ENCODE measurements at regions not wholly inside any gene's neighbourhood (a gene's known extent, or its start where the extent isn't known, plus 50 kb on each side); places are given as distances from the start of the nearest gene placed in this dataset.

DNA sequence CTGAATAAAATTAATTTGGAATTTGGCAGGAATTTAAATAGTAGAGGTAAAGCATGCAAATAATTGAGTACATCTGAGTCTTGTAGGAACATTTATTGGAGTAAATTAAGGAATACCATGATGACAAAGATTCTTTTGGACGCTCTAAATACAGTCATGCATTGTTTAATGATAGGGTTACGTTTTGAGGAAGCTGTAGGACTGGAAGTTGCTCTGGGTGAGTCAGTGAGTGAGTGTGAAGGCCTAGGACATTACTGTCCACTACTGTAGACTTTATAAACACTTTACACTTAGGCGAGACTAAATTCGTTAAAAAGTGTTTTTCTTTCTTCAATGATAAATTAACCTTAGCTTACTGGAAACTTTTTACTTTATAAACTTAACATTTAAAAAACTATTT is 113.0 kb downstream of the FAM170A start:
- Histone ChIP-seq H3K36me3 (ENCODE audit: control insufficient read depth in 2 of 2, insufficient read depth in 1 of 2, low read length in 2 of 2) (no peaks in the 10 kb centered on the region), H3K4me3 (ENCODE audit: low read depth, low read length) (no peak overlapping the region), H3K4me1 (ENCODE audit: control insufficient read depth, insufficient read depth, low read length) (no peaks in the 10 kb centered on the region), H3K27ac (ENCODE audit: extremely low read depth, low read depth, low read length) (no peak overlapping the region), H3K9me3 (ENCODE audit: control insufficient read depth, insufficient read depth, low read depth, low read length) (no peaks in the 10 kb centered on the region)
- CTCF ChIA-PET, result no interaction called here
- POLR2A ChIA-PET, result no interaction called here
- TF ChIP-seq KLF1 (tag by site-specific recombination; IDR thresholded peaks at IDR 0.05) (no peak), REPIN1 (tag by site-specific recombination; IDR thresholded peaks at IDR 0.05; ENCODE audit: low read depth) (no peak), ZNF558 (tag by site-specific recombination; IDR thresholded peaks at IDR 0.05) (no peak), ZFP3 (tag by site-specific recombination; IDR thresholded peaks at IDR 0.05; ENCODE audit: low read depth) (no peak), KLF8 (tag by site-specific recombination; IDR thresholded peaks at IDR 0.05) (no peak), ZNF701 (tag by site-specific recombination; IDR thresholded peaks at IDR 0.05) (no peak), ZBTB20 (tag by site-specific recombination; IDR thresholded peaks at IDR 0.05) (no peak), ZNF658 (tag by site-specific recombination; IDR thresholded peaks at IDR 0.05) (no peak), ZNF146 (tag by site-specific recombination; IDR thresholded peaks at IDR 0.05) (no peak), SP3 (tag by site-specific recombination; IDR thresholded peaks at IDR 0.05) (no peak), GLIS1 (tag by site-specific recombination; IDR thresholded peaks at IDR 0.05) (no peak), SCRT2 (tag by site-specific recombination; IDR thresholded peaks at IDR 0.05) (no peak), PRDM1 (tag by site-specific recombination; IDR thresholded peaks at IDR 0.05) (no peak), ZSCAN30 (tag by site-specific recombination; IDR thresholded peaks at IDR 0.05) (no peak), ZNF76 (tag by site-specific recombination; IDR thresholded peaks at IDR 0.05; ENCODE audit: borderline replicate concordance, low read depth) (no peak)
- TF ChIP-seq, protein P1, sequence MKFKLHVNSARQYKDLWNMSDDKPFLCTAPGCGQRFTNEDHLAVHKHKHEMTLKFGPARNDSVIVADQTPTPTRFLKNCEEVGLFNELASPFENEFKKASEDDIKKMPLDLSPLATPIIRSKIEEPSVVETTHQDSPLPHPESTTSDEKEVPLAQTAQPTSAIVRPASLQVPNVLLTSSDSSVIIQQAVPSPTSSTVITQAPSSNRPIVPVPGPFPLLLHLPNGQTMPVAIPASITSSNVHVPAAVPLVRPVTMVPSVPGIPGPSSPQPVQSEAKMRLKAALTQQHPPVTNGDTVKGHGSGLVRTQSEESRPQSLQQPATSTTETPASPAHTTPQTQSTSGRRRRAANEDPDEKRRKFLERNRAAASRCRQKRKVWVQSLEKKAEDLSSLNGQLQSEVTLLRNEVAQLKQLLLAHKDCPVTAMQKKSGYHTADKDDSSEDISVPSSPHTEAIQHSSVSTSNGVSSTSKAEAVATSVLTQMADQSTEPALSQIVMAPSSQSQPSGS (tag by site-specific recombination; IDR thresholded peaks at IDR 0.05; ENCODE audit: low read depth), result no peak
- TF ChIP-seq, protein P2, sequence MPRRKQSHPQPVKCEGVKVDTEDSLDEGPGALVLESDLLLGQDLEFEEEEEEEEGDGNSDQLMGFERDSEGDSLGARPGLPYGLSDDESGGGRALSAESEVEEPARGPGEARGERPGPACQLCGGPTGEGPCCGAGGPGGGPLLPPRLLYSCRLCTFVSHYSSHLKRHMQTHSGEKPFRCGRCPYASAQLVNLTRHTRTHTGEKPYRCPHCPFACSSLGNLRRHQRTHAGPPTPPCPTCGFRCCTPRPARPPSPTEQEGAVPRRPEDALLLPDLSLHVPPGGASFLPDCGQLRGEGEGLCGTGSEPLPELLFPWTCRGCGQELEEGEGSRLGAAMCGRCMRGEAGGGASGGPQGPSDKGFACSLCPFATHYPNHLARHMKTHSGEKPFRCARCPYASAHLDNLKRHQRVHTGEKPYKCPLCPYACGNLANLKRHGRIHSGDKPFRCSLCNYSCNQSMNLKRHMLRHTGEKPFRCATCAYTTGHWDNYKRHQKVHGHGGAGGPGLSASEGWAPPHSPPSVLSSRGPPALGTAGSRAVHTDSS (tag by site-specific recombination; IDR thresholded peaks at IDR 0.05), result no peak
- TF ChIP-seq, protein P3, sequence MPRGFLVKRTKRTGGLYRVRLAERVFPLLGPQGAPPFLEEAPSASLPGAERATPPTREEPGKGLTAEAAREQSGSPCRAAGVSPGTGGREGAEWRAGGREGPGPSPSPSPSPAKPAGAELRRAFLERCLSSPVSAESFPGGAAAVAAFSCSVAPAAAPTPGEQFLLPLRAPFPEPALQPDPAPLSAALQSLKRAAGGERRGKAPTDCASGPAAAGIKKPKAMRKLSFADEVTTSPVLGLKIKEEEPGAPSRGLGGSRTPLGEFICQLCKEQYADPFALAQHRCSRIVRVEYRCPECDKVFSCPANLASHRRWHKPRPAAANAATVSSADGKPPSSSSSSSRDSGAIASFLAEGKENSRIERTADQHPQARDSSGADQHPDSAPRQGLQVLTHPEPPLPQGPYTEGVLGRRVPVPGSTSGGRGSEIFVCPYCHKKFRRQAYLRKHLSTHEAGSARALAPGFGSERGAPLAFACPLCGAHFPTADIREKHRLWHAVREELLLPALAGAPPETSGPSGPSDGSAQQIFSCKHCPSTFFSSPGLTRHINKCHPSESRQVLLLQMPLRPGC (tag by site-specific recombination; IDR thresholded peaks at IDR 0.05), result no peak
- TF ChIP-seq, protein P4, sequence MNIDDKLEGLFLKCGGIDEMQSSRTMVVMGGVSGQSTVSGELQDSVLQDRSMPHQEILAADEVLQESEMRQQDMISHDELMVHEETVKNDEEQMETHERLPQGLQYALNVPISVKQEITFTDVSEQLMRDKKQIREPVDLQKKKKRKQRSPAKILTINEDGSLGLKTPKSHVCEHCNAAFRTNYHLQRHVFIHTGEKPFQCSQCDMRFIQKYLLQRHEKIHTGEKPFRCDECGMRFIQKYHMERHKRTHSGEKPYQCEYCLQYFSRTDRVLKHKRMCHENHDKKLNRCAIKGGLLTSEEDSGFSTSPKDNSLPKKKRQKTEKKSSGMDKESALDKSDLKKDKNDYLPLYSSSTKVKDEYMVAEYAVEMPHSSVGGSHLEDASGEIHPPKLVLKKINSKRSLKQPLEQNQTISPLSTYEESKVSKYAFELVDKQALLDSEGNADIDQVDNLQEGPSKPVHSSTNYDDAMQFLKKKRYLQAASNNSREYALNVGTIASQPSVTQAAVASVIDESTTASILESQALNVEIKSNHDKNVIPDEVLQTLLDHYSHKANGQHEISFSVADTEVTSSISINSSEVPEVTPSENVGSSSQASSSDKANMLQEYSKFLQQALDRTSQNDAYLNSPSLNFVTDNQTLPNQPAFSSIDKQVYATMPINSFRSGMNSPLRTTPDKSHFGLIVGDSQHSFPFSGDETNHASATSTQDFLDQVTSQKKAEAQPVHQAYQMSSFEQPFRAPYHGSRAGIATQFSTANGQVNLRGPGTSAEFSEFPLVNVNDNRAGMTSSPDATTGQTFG (tag by site-specific recombination; IDR thresholded peaks at IDR 0.05; ENCODE audit: borderline replicate concordance), result no peak
- TF ChIP-seq, protein P5, sequence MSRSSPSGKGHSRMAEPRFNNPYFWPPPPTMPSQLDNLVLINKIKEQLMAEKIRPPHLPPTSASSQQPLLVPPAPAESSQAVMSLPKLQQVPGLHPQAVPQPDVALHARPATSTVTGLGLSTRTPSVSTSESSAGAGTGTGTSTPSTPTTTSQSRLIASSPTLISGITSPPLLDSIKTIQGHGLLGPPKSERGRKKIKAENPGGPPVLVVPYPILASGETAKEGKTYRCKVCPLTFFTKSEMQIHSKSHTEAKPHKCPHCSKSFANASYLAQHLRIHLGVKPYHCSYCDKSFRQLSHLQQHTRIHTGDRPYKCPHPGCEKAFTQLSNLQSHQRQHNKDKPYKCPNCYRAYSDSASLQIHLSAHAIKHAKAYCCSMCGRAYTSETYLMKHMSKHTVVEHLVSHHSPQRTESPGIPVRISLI (tag by site-specific recombination; IDR thresholded peaks at IDR 0.05), result no peak

All from HEK293 (cell line).